K562 (cell line): ENCODE measurements at regions not wholly inside any gene's neighbourhood (a gene's known extent, or its start where the extent isn't known, plus 50 kb on each side); places are given as distances from the start of the nearest gene placed in this dataset.
A peak's percentile ranks its signal among the peaks of the same experiment; 100 is the strongest.

ENCODE experiments used
- ATAC-seq: fragments of 200-7000 bp; cut with Tn5 transposase; 3 replicates; pipeline ENCODE4 v1.9.1; 2020; ENCODE audit warnings: moderate library complexity
- BruUV-seq: library from RNA; stranded (reverse); fragments of 400-500 nt; replicated peaks from 2 replicates; lab custom pipeline; 2021; lab: Mats Ljungman, UMichigan
- CTCF ChIA-PET: fragments of 300-600 bp; formaldehyde crosslinking; extraction: SDS; loops from one replicate; lab custom pipeline; 2021; ENCODE audit warnings: low intra/inter-chr PET ratio; lab: Yijun Ruan, JAX
- POLR2A ChIA-PET: fragments of 300-600, 350-650 bp; sonication (Branson Sonifier 250); formaldehyde crosslinking; extraction: SDS; loops from one replicate; lab custom pipeline; 2021; ENCODE audit warnings: antibody characterized with exemption, inconsistent platforms; lab: Yijun Ruan, JAX
- DNase-seq, 4 experiments: peaks; one replicate each; pipeline versions ENCODE4 v3.0.0 to v3.0.0-alpha.2; 2011 to 2018; ENCODE audit warnings: low spot score in 3 of 4, mixed read lengths in 3 of 4; ENCODE audit errors: extremely low read depth in 1 of 4
- FAIRE-seq: peaks from 2 replicates; lab custom pipeline; 2011; peaks lifted over from hg19 to GRCh38; lab: Jason Lieb, UNC
- H2AFZ ChIP-seq: 2 replicates; pipeline ENCODE4 v1.6.0; 2011; ENCODE audit warnings: low read depth, low read length, control low read depth, inconsistent platforms
- H3K27ac ChIP-seq: fragments of 200-600 bp; 3 replicates; pipeline ENCODE4 v1.8.0; 2011; ENCODE audit warnings: low read depth, mild to moderate bottlenecking, control low read depth, inconsistent platforms, low read length, moderate library complexity, mixed read lengths; ENCODE audit errors: extremely low read depth
- H3K27me3 ChIP-seq, 2 experiments: fragments of 300-600 bp in 1 of 2; 2 replicates in 1 of 2; 3 replicates in 1 of 2; pipeline versions ENCODE4 v1.6.0 to v1.8.0; 2011; ENCODE audit warnings: inconsistent platforms in 2 of 2, low read length in 2 of 2, mild to moderate bottlenecking in 1 of 2, mixed read lengths in 1 of 2, moderate library complexity in 1 of 2; ENCODE audit not compliant: control insufficient read depth in 2 of 2, insufficient read depth in 2 of 2
- H3K36me3 ChIP-seq: fragments of 300-600 bp; 3 replicates; pipeline ENCODE4 v1.8.0; 2011; ENCODE audit warnings: mild to moderate bottlenecking, low read length, inconsistent platforms; ENCODE audit not compliant: control insufficient read depth, insufficient read depth
- H3K4me1 ChIP-seq, 2 experiments: fragments of 200-600 bp in 1 of 2; replicated peaks in 1 of 2; 2 replicates in 1 of 2; 3 replicates in 1 of 2; pipeline versions ENCODE4 v1.5.1 to v1.8.0; 2011; ENCODE audit warnings: inconsistent platforms in 2 of 2, low read length in 2 of 2, mild to moderate bottlenecking in 1 of 2, mixed read lengths in 1 of 2, moderate library complexity in 1 of 2; ENCODE audit not compliant: control insufficient read depth in 2 of 2, insufficient read depth in 2 of 2
- H3K4me2 ChIP-seq: 2 replicates; pipeline ENCODE4 v1.6.1; 2011; ENCODE audit warnings: low read length, control low read depth, inconsistent platforms, mixed read lengths; ENCODE audit not compliant: insufficient read depth
- H3K4me3 ChIP-seq: fragments of 200-600 bp; sonication (generic), shearing (Covaris generic); 2 replicates; pipeline ENCODE4 v1.5.1; 2016; ENCODE audit warnings: control low read depth, inconsistent platforms
- H3K79me2 ChIP-seq: fragments of 200-600 bp; 3 replicates; pipeline ENCODE4 v1.8.0; 2011; ENCODE audit warnings: low read length, inconsistent platforms; ENCODE audit not compliant: control insufficient read depth, insufficient read depth
- H3K9ac ChIP-seq, 2 experiments: 2 replicates each; pipeline versions ENCODE4 v1.6.0 to v1.6.1; 2011; ENCODE audit warnings: low read depth in 2 of 2, low read length in 2 of 2, control low read depth in 1 of 2, inconsistent platforms in 1 of 2, mild to moderate bottlenecking in 1 of 2, mixed read lengths in 1 of 2; ENCODE audit not compliant: insufficient read depth in 1 of 2
- H3K9me1 ChIP-seq: one replicate; pipeline ENCODE4 v1.6.0; 2011; ENCODE audit warnings: inconsistent platforms, mild to moderate bottlenecking, low read length, moderate library complexity; ENCODE audit not compliant: control insufficient read depth, insufficient read depth
- H3K9me3 ChIP-seq: replicated peaks from 2 replicates; pipeline ENCODE4 v1.5.1; 2011; ENCODE audit warnings: low read depth, low read length, inconsistent platforms; ENCODE audit not compliant: control insufficient read depth, insufficient read depth
- H4K20me1 ChIP-seq: replicated peaks from 2 replicates; pipeline ENCODE4 v1.6.1; 2011; ENCODE audit warnings: low read length, inconsistent platforms, mixed read lengths; ENCODE audit not compliant: control insufficient read depth, insufficient read depth
- ELF2 ChIP-seq: fragments of 250-450 bp; sonication (Bioruptor Pico); IDR thresholded peaks from 2 replicates; pipeline ENCODE4 v1.5.0; 2021; ENCODE audit warnings: mild to moderate bottlenecking
- GTF2A2 ChIP-seq: IDR thresholded peaks from 2 replicates; pipeline ENCODE4 v1.6.1; 2016; ENCODE audit warnings: mild to moderate bottlenecking, missing genetic modification characterization, missing compliant biosample characterization
- JUNB ChIP-seq: fragments of 450-650 bp; formaldehyde crosslinking; conservative IDR thresholded peaks from 2 replicates; pipeline ENCODE4 v1.4.0; 2020; ENCODE audit warnings: mild to moderate bottlenecking
- SMARCA5 ChIP-seq: fragments of 450-650 bp; IDR thresholded peaks from 2 replicates; pipeline ENCODE4 v1.6.1; 2016
- WGBS: fragments of 100-300 bp; shearing (Covaris generic); methylation state at CpG from one replicate; pipeline ENCODE4 v1.1.6; 2016; ENCODE audit warnings: low coverage, mixed read lengths; ENCODE audit not compliant: insufficient coverage; ENCODE audit errors: missing lambda C conversion rate; 5-methylcytosine and 5-hydroxymethylcytosine counted together
- in situ Hi-C: fragments of 300-500 bp; cut with MboI; formaldehyde crosslinking; loops from 4 replicates; pipeline ENCODE4 v1.15.0; 2018; ENCODE audit warnings: inconsistent platforms, mixed read lengths
- intact Hi-C: fragments of 100-400 bp; cut with micrococcal nuclease; formaldehyde crosslinking; loops from 2 replicates; pipeline ENCODE4 v1.14.2; 2022

DNA sequence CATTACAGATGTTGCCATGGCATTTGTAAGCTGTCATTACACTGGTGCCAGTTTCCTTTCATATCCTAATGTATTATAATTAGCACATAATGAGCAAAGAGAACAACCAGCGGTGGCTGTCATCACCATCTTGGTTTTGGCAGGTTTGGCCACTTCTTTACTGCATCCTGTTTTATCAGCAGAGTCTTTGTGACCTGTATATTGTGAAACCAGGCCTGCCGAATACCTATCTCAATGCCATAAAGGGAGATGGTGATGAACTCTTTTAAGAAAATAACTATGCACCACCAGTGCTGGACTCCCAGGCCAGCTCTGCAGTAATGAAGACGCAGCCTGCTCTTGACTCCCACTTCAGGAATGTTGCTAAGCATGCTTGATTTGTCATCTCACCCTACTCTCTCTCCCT is 458.1 kb upstream of the NR2F2 start:
- no peaks in the 10 kb centered on the region for H3K9me1 ChIP-seq
- H3K79me2 ChIP-seq: no peaks in the 10 kb centered on the region
- no peak overlapping the region for H3K9ac ChIP-seq
- no peaks in the 10 kb centered on the region for H4K20me1 ChIP-seq
- H3K4me2 ChIP-seq: no peak overlapping the region
- no TSS peak for BruUV-seq
- no peaks in the 10 kb centered on the region for H3K27me3 ChIP-seq
- ChIA-PET CTCF (no interaction called here), POLR2A (no interaction called here)
- H3K4me3 ChIP-seq: no peak overlapping the region
- ATAC-seq (no peak), DNase-seq (no peak), FAIRE-seq (no peak)
- in situ Hi-C loops (no loop called here), intact Hi-C loops (no loop called here)
- no peak overlapping the region for H2AFZ ChIP-seq
- no peaks in the 10 kb centered on the region for H3K9me3 ChIP-seq
- 67% methylated on average over 3 of the region's 3 CpGs for WGBS
- H3K4me1 ChIP-seq: no peaks in the 10 kb centered on the region
- no peaks in the 10 kb centered on the region for H3K36me3 ChIP-seq
- TF ChIP-seq GTF2A2 (tag) (no peak), JUNB (no peak)
- H3K27ac ChIP-seq: no peak overlapping the region

DNA sequence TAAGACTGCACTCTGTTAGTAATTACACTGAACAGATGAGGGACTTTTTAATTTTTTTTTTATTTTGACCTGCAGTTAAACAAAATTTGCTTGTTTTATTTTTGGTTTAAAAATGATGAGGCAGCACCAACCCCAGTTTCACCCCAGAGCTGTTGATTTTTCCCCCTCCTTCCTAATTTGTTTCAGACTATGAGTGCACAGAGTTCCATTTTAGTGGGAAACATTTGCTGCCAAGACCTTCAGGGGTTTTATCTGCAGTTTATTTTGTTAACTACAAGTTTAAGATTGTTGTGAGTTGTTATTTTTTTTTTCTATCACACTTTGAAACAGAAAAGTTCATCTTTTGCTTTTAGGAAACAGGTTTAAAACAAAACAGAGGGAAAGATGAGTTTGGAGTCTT is 455.9 kb upstream of the NR2F2 start:
- Histone ChIP-seq H2AFZ (no peak overlapping the region), H4K20me1 (no peaks in the 10 kb centered on the region), H3K4me3 (no peak overlapping the region), H3K36me3 (no peaks in the 10 kb centered on the region), H3K27ac (no peak overlapping the region), H3K79me2 (no peaks in the 10 kb centered on the region), H3K9me3 (no peaks in the 10 kb centered on the region), H3K4me2 (no peak overlapping the region), H3K9me1 (no peaks in the 10 kb centered on the region), H3K27me3 (no peaks in the 10 kb centered on the region), H3K9ac (no peak overlapping the region), H3K4me1 (no peaks in the 10 kb centered on the region)
- no TSS peak for BruUV-seq
- FAIRE-seq (peak; percentile 23), DNase-seq (no peak), ATAC-seq (no peak)
- intact Hi-C loops: no loop called here
- in situ Hi-C loops: loop anchor here (25.0 kb wide), 1 partner anchor 1363 kb away; no protein-coding TSS in a partner anchor
- CTCF ChIA-PET: no interaction called here
- TF ChIP-seq SMARCA5 (no peak), ELF2 (no peak)
- POLR2A ChIA-PET: no interaction called here
